C4-2B (cell line): ENCODE measurements at regions not wholly inside any gene's neighbourhood (a gene's known extent, or its start where the extent isn't known, plus 50 kb on each side); places are given as distances from the start of the nearest gene placed in this dataset.

ENCODE experiments used
- H3K27ac ChIP-seq: fragments of 450-650 bp; 2 replicates; pipeline ENCODE4 v1.5.1; 2017
- ZFX ChIP-seq: fragments of 450-650 bp; IDR thresholded peaks from 2 replicates; pipeline ENCODE4 v1.6.1; 2017
- TF ChIP-seq, protein P1 (sequence below): fragments of 450-650 bp; conservative IDR thresholded peaks from 2 replicates; pipeline ENCODE4 v1.5.1; 2017; ENCODE audit warnings: mild to moderate bottlenecking

DNA sequence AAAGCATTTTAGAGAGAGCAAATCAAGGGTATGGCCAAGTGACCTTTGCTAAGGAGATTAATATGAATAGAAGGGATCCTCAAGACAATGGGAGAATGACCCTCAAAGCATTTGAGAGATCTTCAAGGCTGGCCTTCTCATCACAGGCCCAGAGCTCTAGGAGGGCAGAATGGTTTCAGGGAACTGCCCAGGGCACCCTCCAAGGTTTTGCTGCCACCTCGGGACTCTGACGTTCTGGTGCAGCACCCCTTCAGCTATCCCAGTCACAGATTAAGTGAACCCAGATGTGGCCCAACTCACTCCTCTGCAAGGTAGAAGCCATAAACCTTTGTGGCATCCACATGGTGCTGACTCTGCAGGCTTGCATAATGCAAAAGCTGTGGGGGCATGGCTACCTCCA lies 209.3 kb downstream of the TLE3 start:
- no peak for TF ChIP-seq ZFX
- TF ChIP-seq, protein P1, sequence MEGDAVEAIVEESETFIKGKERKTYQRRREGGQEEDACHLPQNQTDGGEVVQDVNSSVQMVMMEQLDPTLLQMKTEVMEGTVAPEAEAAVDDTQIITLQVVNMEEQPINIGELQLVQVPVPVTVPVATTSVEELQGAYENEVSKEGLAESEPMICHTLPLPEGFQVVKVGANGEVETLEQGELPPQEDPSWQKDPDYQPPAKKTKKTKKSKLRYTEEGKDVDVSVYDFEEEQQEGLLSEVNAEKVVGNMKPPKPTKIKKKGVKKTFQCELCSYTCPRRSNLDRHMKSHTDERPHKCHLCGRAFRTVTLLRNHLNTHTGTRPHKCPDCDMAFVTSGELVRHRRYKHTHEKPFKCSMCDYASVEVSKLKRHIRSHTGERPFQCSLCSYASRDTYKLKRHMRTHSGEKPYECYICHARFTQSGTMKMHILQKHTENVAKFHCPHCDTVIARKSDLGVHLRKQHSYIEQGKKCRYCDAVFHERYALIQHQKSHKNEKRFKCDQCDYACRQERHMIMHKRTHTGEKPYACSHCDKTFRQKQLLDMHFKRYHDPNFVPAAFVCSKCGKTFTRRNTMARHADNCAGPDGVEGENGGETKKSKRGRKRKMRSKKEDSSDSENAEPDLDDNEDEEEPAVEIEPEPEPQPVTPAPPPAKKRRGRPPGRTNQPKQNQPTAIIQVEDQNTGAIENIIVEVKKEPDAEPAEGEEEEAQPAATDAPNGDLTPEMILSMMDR = no peak
- H3K27ac ChIP-seq = no peak overlapping the region

DNA sequence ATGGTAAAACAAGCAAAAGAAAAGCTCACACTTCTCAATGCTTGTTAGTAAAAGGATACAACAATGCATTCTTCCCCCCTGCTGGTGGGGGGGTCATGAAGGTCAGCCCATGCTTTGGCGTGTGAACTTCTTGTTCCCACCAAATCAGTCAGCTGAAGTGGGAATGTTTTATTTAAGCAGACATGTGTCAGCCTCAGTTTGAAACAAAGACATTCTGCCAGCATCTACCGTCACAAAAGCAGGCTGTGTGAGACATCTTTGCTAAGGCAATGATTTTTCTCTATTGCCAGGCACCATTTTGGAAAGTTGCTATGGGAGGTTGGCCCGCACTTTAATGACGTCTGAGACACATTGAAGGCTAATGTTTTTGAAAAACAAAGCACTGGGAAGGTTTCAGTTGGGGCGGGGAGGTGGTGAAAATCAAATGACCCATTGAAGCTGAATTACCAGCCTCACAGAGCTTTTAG lies 206.6 kb downstream of the TLE3 start:
- no peak for TF ChIP-seq ZFX
- TF ChIP-seq, protein P1 = no peak

DNA sequence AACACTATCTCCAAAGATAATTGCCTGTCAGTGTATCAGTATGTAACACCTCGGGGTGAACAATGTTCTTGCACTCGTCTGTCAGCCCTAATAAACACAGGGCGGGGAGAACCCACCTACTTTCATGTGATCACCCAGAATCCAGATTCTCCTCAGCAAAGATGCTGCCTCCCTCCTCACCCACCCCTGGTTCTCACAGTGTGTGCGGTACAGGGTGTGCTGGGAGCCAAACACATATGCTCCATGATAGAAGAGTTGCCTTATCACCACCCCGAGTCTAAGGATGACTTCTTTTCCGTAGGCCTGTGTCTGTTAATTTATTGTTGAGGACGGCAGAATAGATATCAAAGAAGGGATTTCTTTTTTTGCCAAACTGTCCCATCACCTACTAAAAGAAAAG lies 206.1 kb downstream of the TLE3 start:
- no peak for TF ChIP-seq ZFX
- TF ChIP-seq, protein P1 = no peak
- H3K27ac ChIP-seq = no peak overlapping the region

More for the DNA sequence above, 206.6 kb downstream of the TLE3 start:
- H3K27ac ChIP-seq = no peak overlapping the region

DNA sequence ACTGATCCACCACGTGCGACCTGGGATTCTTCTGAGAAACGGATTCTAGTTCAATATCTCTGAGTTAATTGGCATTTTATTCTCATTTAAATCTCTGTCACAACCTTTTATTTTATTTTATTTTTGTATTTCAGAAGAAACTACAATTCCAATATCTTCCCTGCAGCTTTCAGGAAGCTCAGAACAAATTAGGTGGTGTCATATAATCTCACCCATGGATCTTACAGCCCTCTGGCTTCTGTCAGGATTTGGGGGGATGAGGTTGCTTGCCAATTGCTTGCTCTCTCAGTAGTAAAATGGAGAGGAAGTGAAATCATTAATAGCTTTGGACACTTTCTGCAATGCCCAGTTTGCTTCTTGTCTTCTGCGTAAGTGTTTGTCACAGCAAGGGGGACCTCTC lies 205.4 kb downstream of the TLE3 start:
- no peak overlapping the region for H3K27ac ChIP-seq
- TF ChIP-seq, protein P1 = no peak
- no peak for TF ChIP-seq ZFX

- no peak for TF ChIP-seq ZFX
- TF ChIP-seq, protein P1 = no peak
- no peak overlapping the region for H3K27ac ChIP-seq
Measured at GRCh38 chr15:69893086-69893485, 204.6 kb downstream of the TLE3 start.

DNA sequence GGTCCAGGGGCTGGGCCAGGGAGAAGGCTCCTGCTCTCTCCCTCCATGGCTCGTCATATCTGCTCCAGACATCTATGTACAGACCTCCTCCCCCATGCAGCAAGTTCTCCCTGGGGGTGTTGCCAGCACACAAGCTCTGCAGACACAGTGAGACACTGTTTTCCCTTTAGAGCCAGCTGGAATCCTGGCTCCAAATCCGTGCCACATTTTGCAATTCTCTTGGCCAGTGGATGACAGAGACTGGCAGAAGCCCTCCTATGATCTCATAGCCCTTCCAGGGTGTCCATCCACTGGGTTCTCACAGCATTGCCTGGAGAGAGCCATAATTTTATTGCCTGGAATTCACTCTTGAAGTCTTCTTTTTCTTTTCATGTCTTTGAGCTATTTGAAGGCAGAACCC lies 203.9 kb downstream of the TLE3 start:
- no peak overlapping the region for H3K27ac ChIP-seq
- TF ChIP-seq, protein P1 = no peak
- no peak for TF ChIP-seq ZFX

- H3K27ac ChIP-seq = no peak overlapping the region
- TF ChIP-seq, protein P1 = no peak
- no peak for TF ChIP-seq ZFX
Measured at GRCh38 chr15:69895202-69895601, 202.5 kb downstream of the TLE3 start.
